ENCODE measurements at regions not wholly inside any gene's neighbourhood (a gene's known extent, or its start where the extent isn't known, plus 50 kb on each side); places are given as distances from the start of the nearest gene placed in this dataset.

- no peak overlapping the region for H3K4me2 ChIP-seq (ENCODE audit: low read length)
- no peaks in the 10 kb centered on the region; the same call in 1 of the 2 replicates for H4K20me1 ChIP-seq (ENCODE audit: insufficient read depth)
- no peak overlapping the region for H3K9ac ChIP-seq (ENCODE audit: low read length)
- H3K4me3 ChIP-seq (replicated peaks in 1 of 2; ENCODE audit: low read depth in 1 of 2, low read length in 2 of 2), result no peak overlapping the region
- POLR2A ChIA-PET, result no interaction called here
- H3K9me3 ChIP-seq (ENCODE audit: control insufficient read depth in 1 of 2, insufficient read depth in 1 of 2, low read depth in 1 of 2, low read length in 2 of 2), result no peaks in the 10 kb centered on the region
- TF ChIP-seq RAD21 (IDR thresholded peaks at IDR 0.05; ENCODE audit: low read depth), result no peak
- ATAC-seq (no peak), DNase-seq (ENCODE audit: low read depth, low spot score) (no peak)
- RAD21 ChIA-PET (ENCODE audit: low non-redundant PET in 1 of 2, low total read pairs in 2 of 2, uncharacterized antibody in 2 of 2, unreplicated experiment in 2 of 2), result no interaction called here
- H3K27ac ChIP-seq (ENCODE audit: low read depth, low read length), result no peak overlapping the region
- no peaks in the 10 kb centered on the region for H3K36me3 ChIP-seq (ENCODE audit: control insufficient read depth in 1 of 2, insufficient read depth in 2 of 2, low read length in 2 of 2)
- intact Hi-C loops (cut with micrococcal nuclease), result no loop called here
- H2AFZ ChIP-seq (ENCODE audit: low read depth, low read length, poor library complexity, severe bottlenecking), result no peak overlapping the region
- CTCF ChIA-PET, result no interaction called here
- no peaks in the 10 kb centered on the region for H3K4me1 ChIP-seq (ENCODE audit: control insufficient read depth in 1 of 2, insufficient read depth in 2 of 2, low read length in 2 of 2)
- H3K9me2 ChIP-seq (ENCODE audit: insufficient read depth), result no peaks in the 10 kb centered on the region
- BruUV-seq (replicated peaks), result no TSS peak
- no peaks in the 10 kb centered on the region; the same call in 1 of the 2 replicates for H3K27me3 ChIP-seq (ENCODE audit: insufficient read depth, low read length)
- H3K79me2 ChIP-seq (ENCODE audit: insufficient read depth, low read length), result no peaks in the 10 kb centered on the region
These were observed 89.7 kb upstream of the PRLR start for GRCh38 chr5:35320029-35320428.

DNA sequence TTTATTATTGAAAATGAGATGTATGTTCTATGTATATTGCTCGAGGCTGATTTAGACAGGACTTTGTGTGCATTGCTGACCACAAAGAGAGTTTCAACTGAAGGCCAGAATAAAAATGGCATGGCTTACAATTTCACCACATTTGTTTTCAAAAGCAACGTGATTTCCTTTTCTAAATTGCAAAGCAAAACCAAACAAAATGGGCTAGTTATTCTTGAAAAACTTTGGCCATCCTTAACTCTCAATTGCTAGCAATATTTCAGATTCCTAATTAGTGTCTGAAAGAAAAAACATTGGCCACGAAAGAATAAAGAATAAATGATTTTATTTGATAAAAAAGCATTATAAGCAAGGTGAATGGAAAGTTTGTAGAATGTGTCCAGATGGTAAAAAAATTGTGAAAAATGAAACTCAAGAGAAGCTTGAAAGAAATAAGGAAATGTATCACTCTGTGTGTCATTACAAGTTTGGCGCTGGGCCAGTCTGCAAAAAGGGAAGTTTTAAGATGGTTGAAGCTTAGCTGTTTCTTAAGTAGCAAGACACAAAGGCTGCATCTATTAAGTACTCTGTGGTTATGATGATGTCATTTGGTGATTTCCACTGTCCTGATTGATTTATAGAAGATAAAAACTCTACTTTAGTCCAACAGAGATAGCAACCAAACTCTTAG lies 89.2 kb upstream of the PRLR start:
- no peak for ATAC-seq
- DNase-seq (ENCODE audit: low read depth, low spot score), result no peak
- Histone ChIP-seq H3K27me3 (ENCODE audit: insufficient read depth, low read length) (no peaks in the 10 kb centered on the region; the same call in none of the 2 replicates), H3K4me3 (replicated peaks in 1 of 2; ENCODE audit: low read depth in 1 of 2, low read length in 2 of 2) (no peak overlapping the region), H3K4me2 (ENCODE audit: low read length) (no peak overlapping the region), H4K20me1 (ENCODE audit: insufficient read depth) (no peaks in the 10 kb centered on the region; the same call in 1 of the 2 replicates), H3K79me2 (ENCODE audit: insufficient read depth, low read length) (no peaks in the 10 kb centered on the region), H2AFZ (ENCODE audit: low read depth, low read length, poor library complexity, severe bottlenecking) (no peak overlapping the region), H3K9me2 (ENCODE audit: insufficient read depth) (no peaks in the 10 kb centered on the region), H3K9ac (ENCODE audit: low read length) (no peak overlapping the region), H3K27ac (ENCODE audit: low read depth, low read length) (no peak overlapping the region), H3K4me1 (ENCODE audit: control insufficient read depth in 1 of 2, insufficient read depth in 2 of 2, low read length in 2 of 2) (no peaks in the 10 kb centered on the region), H3K9me3 (ENCODE audit: control insufficient read depth in 1 of 2, insufficient read depth in 1 of 2, low read depth in 1 of 2, low read length in 2 of 2) (no peaks in the 10 kb centered on the region), H3K36me3 (ENCODE audit: control insufficient read depth in 1 of 2, insufficient read depth in 2 of 2, low read length in 2 of 2) (no peaks in the 10 kb centered on the region)
- CTCF ChIA-PET, result no interaction called here
- RAD21 ChIA-PET (ENCODE audit: low non-redundant PET in 1 of 2, low total read pairs in 2 of 2, uncharacterized antibody in 2 of 2, unreplicated experiment in 2 of 2), result no interaction called here
- POLR2A ChIA-PET, result no interaction called here
- BruUV-seq (replicated peaks), result no TSS peak
- intact Hi-C loops (cut with micrococcal nuclease), result no loop called here
- TF ChIP-seq SIN3A (IDR thresholded peaks at IDR 0.05; ENCODE audit: low read depth) (no peak), EGR1 (IDR thresholded peaks at IDR 0.05; ENCODE audit: low read depth) (no peak), EZH2 (IDR thresholded peaks at IDR 0.05) (no peak), POLR2AphosphoS5 (IDR thresholded peaks at IDR 0.05; ENCODE audit: low read depth, low read length) (no peak), ELF1 (IDR thresholded peaks at IDR 0.05; ENCODE audit: borderline replicate concordance, low read depth) (no peak), TCF7L2 (IDR thresholded peaks at IDR 0.05; ENCODE audit: borderline replicate concordance, extremely low read depth, insufficient read depth, insufficient read length) (no peak), YY1 (IDR thresholded peaks at IDR 0.05; ENCODE audit: extremely low read depth, insufficient replicate concordance, low read depth, low read length) (no peak)
- TF ChIP-seq, protein P1, sequence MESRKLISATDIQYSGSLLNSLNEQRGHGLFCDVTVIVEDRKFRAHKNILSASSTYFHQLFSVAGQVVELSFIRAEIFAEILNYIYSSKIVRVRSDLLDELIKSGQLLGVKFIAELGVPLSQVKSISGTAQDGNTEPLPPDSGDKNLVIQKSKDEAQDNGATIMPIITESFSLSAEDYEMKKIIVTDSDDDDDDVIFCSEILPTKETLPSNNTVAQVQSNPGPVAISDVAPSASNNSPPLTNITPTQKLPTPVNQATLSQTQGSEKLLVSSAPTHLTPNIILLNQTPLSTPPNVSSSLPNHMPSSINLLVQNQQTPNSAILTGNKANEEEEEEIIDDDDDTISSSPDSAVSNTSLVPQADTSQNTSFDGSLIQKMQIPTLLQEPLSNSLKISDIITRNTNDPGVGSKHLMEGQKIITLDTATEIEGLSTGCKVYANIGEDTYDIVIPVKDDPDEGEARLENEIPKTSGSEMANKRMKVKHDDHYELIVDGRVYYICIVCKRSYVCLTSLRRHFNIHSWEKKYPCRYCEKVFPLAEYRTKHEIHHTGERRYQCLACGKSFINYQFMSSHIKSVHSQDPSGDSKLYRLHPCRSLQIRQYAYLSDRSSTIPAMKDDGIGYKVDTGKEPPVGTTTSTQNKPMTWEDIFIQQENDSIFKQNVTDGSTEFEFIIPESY (IDR thresholded peaks at IDR 0.05; ENCODE audit: extremely low read depth, insufficient replicate concordance, low read length), result no peak
- TF ChIP-seq, protein P2, sequence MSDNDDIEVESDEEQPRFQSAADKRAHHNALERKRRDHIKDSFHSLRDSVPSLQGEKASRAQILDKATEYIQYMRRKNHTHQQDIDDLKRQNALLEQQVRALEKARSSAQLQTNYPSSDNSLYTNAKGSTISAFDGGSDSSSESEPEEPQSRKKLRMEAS (IDR thresholded peaks at IDR 0.05), result no peak

All from HCT116 (cell line).